Lung (tissue), 11 donors: ENCODE measurements at regions not wholly inside any gene's neighbourhood (a gene's known extent, or its start where the extent isn't known, plus 50 kb on each side); places are given as distances from the start of the nearest gene placed in this dataset.

ENCODE experiments used
- ATAC-seq: fragments of 200-7000 bp; cut with Tn5 transposase; one replicate; pipeline ENCODE4 v1.9.1; 2020; ENCODE audit warnings: moderate number of reproducible peaks; ENCODE audit not compliant: insufficient read depth, low FRiP score
- DNase-seq, 3 donors: peaks; one replicate each; pipeline ENCODE4 v3.0.0-alpha.2; 2013 to 2017
- H3K27ac ChIP-seq, 2 donors: one replicate each; pipeline ENCODE4 v1.5.1; 2013; ENCODE audit warnings: mild to moderate bottlenecking in 2 of 2, moderate library complexity in 2 of 2, control low read depth in 1 of 2, inconsistent platforms in 1 of 2, low read depth in 1 of 2, low read length in 1 of 2
- H3K27me3 ChIP-seq, 3 donors: one replicate each; pipeline ENCODE4 v1.5.1; 2013; ENCODE audit warnings: low read length in 2 of 3; ENCODE audit not compliant: control insufficient read depth in 3 of 3, insufficient read depth in 3 of 3
- H3K36me3 ChIP-seq, 4 donors: one replicate each; pipeline ENCODE4 v1.5.1; 2013; ENCODE audit warnings: low read length in 4 of 4, mild to moderate bottlenecking in 1 of 4, moderate library complexity in 1 of 4; ENCODE audit not compliant: control insufficient read depth in 4 of 4, insufficient read depth in 4 of 4
- H3K4me1 ChIP-seq, 5 donors: one replicate each; pipeline ENCODE4 v1.5.1; 2013; ENCODE audit warnings: low read length in 5 of 5, mild to moderate bottlenecking in 2 of 5, moderate library complexity in 1 of 5; ENCODE audit not compliant: control insufficient read depth in 5 of 5, insufficient read depth in 5 of 5
- H3K4me3 ChIP-seq: one replicate; pipeline ENCODE4 v1.5.1; 2013; ENCODE audit warnings: mild to moderate bottlenecking, control low read depth, moderate library complexity
- H3K9ac ChIP-seq, 2 donors: one replicate each; pipeline ENCODE4 v1.5.1; 2013; ENCODE audit warnings: low read length in 2 of 2, control low read depth in 1 of 2; ENCODE audit not compliant: insufficient read depth in 1 of 2
- H3K9me3 ChIP-seq, 4 donors: one replicate each; pipeline ENCODE4 v1.5.1; 2013; ENCODE audit warnings: low read length in 3 of 4, mild to moderate bottlenecking in 1 of 4, moderate library complexity in 1 of 4; ENCODE audit not compliant: control insufficient read depth in 4 of 4, insufficient read depth in 3 of 4
- WGBS, 2 donors: extraction: QIAGEN DNeasy Blood & Tissue Kit; methylation state at CpG; one replicate each; pipeline ENCODE4 v1.1.7; 2013; 5-methylcytosine and 5-hydroxymethylcytosine counted together
- TF ChIP-seq, protein P1 (sequence below): IDR thresholded peaks from 2 replicates; pipeline ENCODE4 v1.5.1; 2012; ENCODE audit warnings: mild to moderate bottlenecking; ENCODE audit errors: control extremely low read depth, extremely low read depth
- donor health status: control.
- donor health status: control.
- donor health status: Bipolar disorder and iron deficiency.
- donor health status: healthy.
- donor health status: DM: yes; HTN: yes; CAD: no.

DNA sequence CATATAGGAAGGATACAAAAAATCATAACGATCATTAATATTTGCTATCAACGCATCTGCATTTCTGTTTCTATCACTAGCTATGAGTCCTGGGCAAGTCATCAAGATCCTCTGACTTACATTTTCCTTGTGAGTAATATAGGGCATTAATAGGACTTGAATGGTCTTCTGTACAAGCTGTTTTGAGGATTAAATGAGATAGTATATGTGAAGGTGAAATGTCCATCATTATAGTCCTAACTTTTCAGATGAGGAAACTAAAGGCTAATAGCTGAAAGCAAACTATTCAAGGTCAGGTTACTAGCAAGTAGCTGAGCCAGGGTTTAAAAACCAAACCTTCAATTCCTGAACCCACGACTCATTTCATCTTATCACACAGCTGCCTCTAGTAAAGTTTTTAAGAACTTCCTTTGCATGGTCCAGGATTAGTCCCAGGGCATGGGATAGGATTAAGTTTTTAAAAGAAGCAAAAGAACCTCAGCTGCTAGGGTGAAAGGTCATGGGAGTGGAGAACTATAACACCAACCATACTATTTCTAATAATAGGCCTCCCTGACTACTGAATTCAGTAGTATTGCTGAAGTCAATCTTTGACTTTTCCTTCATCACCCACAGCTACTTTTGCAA, 101.4 kb upstream of the ADAMTS20 start:
- ATAC-seq (no peak), DNase-seq (no peak)
- no peaks in the 10 kb centered on the region for H3K27me3 ChIP-seq
- H3K9me3 ChIP-seq: peaks cover 0 to 2% (median 0%) of the 10 kb centered on the region in 4 donors
- 92 to 93% methylated on average over 3 of the region's 3 CpGs for WGBS, 2 donors
- H3K27ac ChIP-seq: no peak overlapping the region
- H3K36me3 ChIP-seq: no peaks in the 10 kb centered on the region
- TF ChIP-seq, protein P1, sequence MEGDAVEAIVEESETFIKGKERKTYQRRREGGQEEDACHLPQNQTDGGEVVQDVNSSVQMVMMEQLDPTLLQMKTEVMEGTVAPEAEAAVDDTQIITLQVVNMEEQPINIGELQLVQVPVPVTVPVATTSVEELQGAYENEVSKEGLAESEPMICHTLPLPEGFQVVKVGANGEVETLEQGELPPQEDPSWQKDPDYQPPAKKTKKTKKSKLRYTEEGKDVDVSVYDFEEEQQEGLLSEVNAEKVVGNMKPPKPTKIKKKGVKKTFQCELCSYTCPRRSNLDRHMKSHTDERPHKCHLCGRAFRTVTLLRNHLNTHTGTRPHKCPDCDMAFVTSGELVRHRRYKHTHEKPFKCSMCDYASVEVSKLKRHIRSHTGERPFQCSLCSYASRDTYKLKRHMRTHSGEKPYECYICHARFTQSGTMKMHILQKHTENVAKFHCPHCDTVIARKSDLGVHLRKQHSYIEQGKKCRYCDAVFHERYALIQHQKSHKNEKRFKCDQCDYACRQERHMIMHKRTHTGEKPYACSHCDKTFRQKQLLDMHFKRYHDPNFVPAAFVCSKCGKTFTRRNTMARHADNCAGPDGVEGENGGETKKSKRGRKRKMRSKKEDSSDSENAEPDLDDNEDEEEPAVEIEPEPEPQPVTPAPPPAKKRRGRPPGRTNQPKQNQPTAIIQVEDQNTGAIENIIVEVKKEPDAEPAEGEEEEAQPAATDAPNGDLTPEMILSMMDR: no peak
- no peak overlapping the region for H3K4me3 ChIP-seq
- no peaks in the 10 kb centered on the region for H3K4me1 ChIP-seq
- H3K9ac ChIP-seq: no peak overlapping the region

DNA sequence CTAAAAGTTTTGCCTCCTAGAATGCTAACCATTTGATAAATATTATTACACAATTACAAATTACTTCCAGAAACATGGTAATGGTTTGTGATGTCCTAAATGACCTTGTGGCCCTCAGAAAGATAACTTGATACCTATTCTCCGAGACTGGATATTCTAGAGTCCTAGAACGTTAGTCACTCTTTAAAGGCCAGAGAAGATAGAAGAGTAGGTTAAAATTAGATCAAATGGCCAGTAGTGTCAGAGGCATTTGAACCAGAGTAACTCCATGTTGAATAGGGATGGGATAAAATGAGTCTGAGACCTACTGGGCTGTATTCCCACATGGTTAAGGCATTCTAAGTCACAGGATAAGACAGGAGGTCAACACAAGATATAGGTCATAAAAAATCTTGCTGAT, 96.6 kb upstream of the ADAMTS20 start:
- 77 to 90% methylated on average over 2 of the region's 2 CpGs for WGBS, 2 donors
- Histone ChIP-seq H3K4me3 (no peak overlapping the region), H3K27ac (no peak overlapping the region), H3K9ac (no peak overlapping the region), H3K27me3 (no peaks in the 10 kb centered on the region), H3K4me1 (no peaks in the 10 kb centered on the region), H3K9me3 (no peaks in the 10 kb centered on the region), H3K36me3 (no peaks in the 10 kb centered on the region)
- TF ChIP-seq, protein P1: no peak
- DNase-seq (no peak), ATAC-seq (no peak)

DNA sequence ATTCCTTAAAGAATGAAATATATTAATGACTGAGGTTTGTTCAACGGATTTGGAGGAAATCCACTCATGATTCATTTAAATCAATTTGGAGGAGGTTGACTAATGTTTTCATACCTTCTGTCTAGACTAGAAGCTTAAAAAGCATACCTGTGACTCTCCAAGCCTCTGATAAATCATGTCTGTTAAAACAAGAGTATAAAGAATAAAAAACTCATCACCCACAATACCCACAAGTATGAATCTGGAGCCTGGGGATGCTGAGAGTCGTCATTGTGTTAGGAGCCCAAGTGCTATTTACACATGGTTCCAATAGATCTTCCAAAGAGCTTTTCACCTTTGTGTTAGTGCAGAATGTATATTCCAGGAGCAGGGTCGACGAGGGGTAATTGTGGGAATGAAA, 86.8 kb upstream of the ADAMTS20 start:
- TF ChIP-seq, protein P1: no peak
- ATAC-seq: no peak
- DNase-seq: no peak
- H3K27ac ChIP-seq: no peak overlapping the region
- H3K9me3 ChIP-seq: no peaks in the 10 kb centered on the region
- no peaks in the 10 kb centered on the region for H3K27me3 ChIP-seq
- no peak overlapping the region for H3K4me3 ChIP-seq
- no peaks in the 10 kb centered on the region for H3K36me3 ChIP-seq
- no peak overlapping the region for H3K9ac ChIP-seq
- no peaks in the 10 kb centered on the region for H3K4me1 ChIP-seq
- 47 to 72% methylated on average over 4 of the region's 4 CpGs for WGBS, 2 donors
